ENCODE measurements at regions not wholly inside any gene's neighbourhood (a gene's known extent, or its start where the extent isn't known, plus 50 kb on each side); places are given as distances from the start of the nearest gene placed in this dataset.

DNA sequence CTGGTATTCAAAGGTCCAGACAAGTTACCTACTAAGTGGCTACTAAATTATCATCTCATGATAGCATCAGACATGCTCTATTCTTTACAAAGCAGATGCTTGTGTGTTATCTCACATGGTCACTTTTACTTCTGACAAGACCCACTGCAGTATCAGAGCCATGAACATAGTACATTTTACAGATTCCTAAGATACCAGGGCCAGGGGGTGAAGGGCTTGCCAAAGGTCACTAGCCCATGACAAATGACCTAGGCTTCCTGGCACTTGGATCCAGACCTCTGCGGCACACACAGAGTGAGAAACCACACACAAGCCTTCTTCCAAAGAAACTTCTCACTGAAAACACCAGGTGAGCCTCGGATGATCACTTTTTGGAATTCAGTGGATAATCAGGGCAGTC is 446.8 kb downstream of the EIPR1 start:
- H2BK5ac ChIP-seq (ENCODE audit: low read length): no peak overlapping the region
- H2BK120ac ChIP-seq (ENCODE audit: low read depth, low read length): no peak overlapping the region
- H3K23ac ChIP-seq (ENCODE audit: low read length): no peak overlapping the region
- H3K56ac ChIP-seq (ENCODE audit: low read length): no peak overlapping the region
- no peak overlapping the region for H2AK5ac ChIP-seq (ENCODE audit: low read length)
- H3K9ac ChIP-seq (ENCODE audit: low read length): no peak overlapping the region
- WGBS (ENCODE audit: extremely low coverage, insufficient coverage, low lambda C conversion rate): no CpG with 5 or more reads among the region's 2 CpGs
- H3K4ac ChIP-seq (ENCODE audit: low read depth, low read length): no peak overlapping the region
- H2BK15ac ChIP-seq (replicated peaks; ENCODE audit: low read depth): no peak overlapping the region
- H3K18ac ChIP-seq (ENCODE audit: low read length): no peak overlapping the region
- H3K36me3 ChIP-seq (ENCODE audit: control insufficient read depth, insufficient read depth, low read length): no peaks in the 10 kb centered on the region
- no peaks in the 10 kb centered on the region for H3K27me3 ChIP-seq (ENCODE audit: insufficient read depth, low read length, poor library complexity)
- H3K4me1 ChIP-seq (ENCODE audit: control insufficient read depth, low read depth, low read length): no peaks in the 10 kb centered on the region
- no peaks in the 10 kb centered on the region for H3K79me1 ChIP-seq (ENCODE audit: low read length)
- no peak overlapping the region for H4K8ac ChIP-seq (ENCODE audit: low read depth, low read length)
- no peak for DNase-seq
- H3K27ac ChIP-seq (ENCODE audit: low read depth, low read length): no peak overlapping the region
- H3K4me2 ChIP-seq (ENCODE audit: low read length): no peak overlapping the region
- no peaks in the 10 kb centered on the region for H3K79me2 ChIP-seq (ENCODE audit: control insufficient read depth, insufficient read depth, low read length)
- H4K5ac ChIP-seq (ENCODE audit: low read length): no peak overlapping the region
- no peak overlapping the region for H3K4me3 ChIP-seq (ENCODE audit: low read length)

DNA sequence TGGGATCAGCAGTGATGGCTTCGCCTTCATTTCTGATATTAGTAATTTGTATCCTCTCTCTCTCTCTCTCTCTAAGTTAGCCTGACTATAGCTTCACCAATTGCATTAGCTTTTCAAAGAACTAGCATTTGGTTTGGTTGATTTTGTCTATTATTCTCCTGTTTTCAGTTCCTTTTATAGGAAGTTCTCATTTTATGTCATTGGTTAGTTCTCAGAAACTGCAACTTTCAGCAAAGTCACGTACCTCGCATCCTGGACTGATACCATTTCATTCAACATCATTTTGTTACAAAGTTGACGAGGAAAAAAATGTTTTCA is 450.8 kb downstream of the EIPR1 start:
- no peak overlapping the region for H3K18ac ChIP-seq (ENCODE audit: low read length)
- no peaks in the 10 kb centered on the region for H3K27me3 ChIP-seq (ENCODE audit: insufficient read depth, low read length, poor library complexity)
- H2BK15ac ChIP-seq (replicated peaks; ENCODE audit: low read depth): no peak overlapping the region
- H3K9ac ChIP-seq (ENCODE audit: low read length): no peak overlapping the region
- no peak overlapping the region for H4K8ac ChIP-seq (ENCODE audit: low read depth, low read length)
- H4K5ac ChIP-seq (ENCODE audit: low read length): no peak overlapping the region
- H3K36me3 ChIP-seq (ENCODE audit: control insufficient read depth, insufficient read depth, low read length): no peaks in the 10 kb centered on the region
- no peak overlapping the region for H2AK5ac ChIP-seq (ENCODE audit: low read length)
- no peak for DNase-seq
- no peak overlapping the region for H3K4me2 ChIP-seq (ENCODE audit: low read length)
- H3K23ac ChIP-seq (ENCODE audit: low read length): no peak overlapping the region
- H3K4me3 ChIP-seq (ENCODE audit: low read length): no peak overlapping the region
- no peak overlapping the region for H2BK120ac ChIP-seq (ENCODE audit: low read depth, low read length)
- H3K56ac ChIP-seq (ENCODE audit: low read length): no peak overlapping the region
- no peak overlapping the region for H3K27ac ChIP-seq (ENCODE audit: low read depth, low read length)
- H3K79me2 ChIP-seq (ENCODE audit: control insufficient read depth, insufficient read depth, low read length): no peaks in the 10 kb centered on the region
- no peaks in the 10 kb centered on the region for H3K79me1 ChIP-seq (ENCODE audit: low read length)
- H2BK5ac ChIP-seq (ENCODE audit: low read length): no peak overlapping the region
- no CpG with 5 or more reads among the region's 4 CpGs for WGBS (ENCODE audit: extremely low coverage, insufficient coverage, low lambda C conversion rate)
- H3K4me1 ChIP-seq (ENCODE audit: control insufficient read depth, low read depth, low read length): no peaks in the 10 kb centered on the region
- H3K4ac ChIP-seq (ENCODE audit: low read depth, low read length): no peak overlapping the region

DNA sequence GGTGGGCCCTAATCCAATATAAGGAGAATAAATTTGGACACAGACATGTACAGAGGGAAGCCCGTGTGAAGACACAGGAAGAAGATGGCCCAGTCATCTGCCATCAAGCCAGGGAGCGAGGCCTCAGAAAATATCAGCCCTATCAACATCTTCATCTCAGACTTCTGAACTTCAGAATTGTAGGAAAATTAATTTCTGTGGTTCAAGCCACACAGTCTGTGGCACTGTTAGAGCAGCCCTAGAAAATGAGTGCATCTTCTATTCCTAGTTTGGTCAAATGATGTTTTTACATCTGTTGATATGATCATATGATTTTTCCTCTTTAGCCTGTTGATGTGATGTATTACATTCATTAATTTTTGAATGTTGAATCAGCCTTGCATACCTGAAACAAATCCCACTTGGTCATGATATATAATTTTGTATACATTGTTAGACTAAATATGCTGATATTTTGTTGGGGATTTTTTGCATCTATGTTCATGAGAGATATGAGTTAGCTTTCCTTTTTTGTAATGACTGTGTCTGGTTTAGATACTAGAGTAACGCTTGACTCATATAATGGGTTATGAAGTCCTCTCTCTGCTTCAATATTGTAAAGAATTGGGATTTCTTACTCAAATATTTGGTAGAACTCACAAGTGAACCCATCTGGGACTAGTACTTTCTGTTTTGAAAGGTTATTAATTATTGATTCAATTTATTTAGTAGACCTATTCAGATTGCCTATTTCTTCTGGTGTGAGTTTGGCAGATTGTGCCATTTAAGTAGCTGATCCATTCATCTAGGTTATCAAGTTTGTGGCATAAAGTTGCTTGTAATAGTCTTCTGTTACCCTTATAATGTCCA is 451.4 kb downstream of the EIPR1 start:
- Histone ChIP-seq H3K23ac (ENCODE audit: low read length) (no peak overlapping the region), H3K4me3 (ENCODE audit: low read length) (no peak overlapping the region), H3K79me1 (ENCODE audit: low read length) (no peaks in the 10 kb centered on the region), H4K8ac (ENCODE audit: low read depth, low read length) (no peak overlapping the region), H2BK120ac (ENCODE audit: low read depth, low read length) (no peak overlapping the region), H2BK15ac (replicated peaks; ENCODE audit: low read depth) (no peak overlapping the region), H3K4me1 (ENCODE audit: control insufficient read depth, low read depth, low read length) (no peaks in the 10 kb centered on the region), H3K56ac (ENCODE audit: low read length) (no peak overlapping the region), H3K27me3 (ENCODE audit: insufficient read depth, low read length, poor library complexity) (no peaks in the 10 kb centered on the region), H3K27ac (ENCODE audit: low read depth, low read length) (no peak overlapping the region), H3K18ac (ENCODE audit: low read length) (no peak overlapping the region), H2BK5ac (ENCODE audit: low read length) (no peak overlapping the region), H2AK5ac (ENCODE audit: low read length) (no peak overlapping the region), H3K36me3 (ENCODE audit: control insufficient read depth, insufficient read depth, low read length) (no peaks in the 10 kb centered on the region), H3K79me2 (ENCODE audit: control insufficient read depth, insufficient read depth, low read length) (no peaks in the 10 kb centered on the region), H3K9ac (ENCODE audit: low read length) (no peak overlapping the region), H4K5ac (ENCODE audit: low read length) (no peak overlapping the region), H3K4me2 (ENCODE audit: low read length) (no peak overlapping the region), H3K4ac (ENCODE audit: low read depth, low read length) (no peak overlapping the region)
- WGBS (ENCODE audit: extremely low coverage, insufficient coverage, low lambda C conversion rate): no CpG with 5 or more reads among the region's 3 CpGs
- DNase-seq: no peak

DNA sequence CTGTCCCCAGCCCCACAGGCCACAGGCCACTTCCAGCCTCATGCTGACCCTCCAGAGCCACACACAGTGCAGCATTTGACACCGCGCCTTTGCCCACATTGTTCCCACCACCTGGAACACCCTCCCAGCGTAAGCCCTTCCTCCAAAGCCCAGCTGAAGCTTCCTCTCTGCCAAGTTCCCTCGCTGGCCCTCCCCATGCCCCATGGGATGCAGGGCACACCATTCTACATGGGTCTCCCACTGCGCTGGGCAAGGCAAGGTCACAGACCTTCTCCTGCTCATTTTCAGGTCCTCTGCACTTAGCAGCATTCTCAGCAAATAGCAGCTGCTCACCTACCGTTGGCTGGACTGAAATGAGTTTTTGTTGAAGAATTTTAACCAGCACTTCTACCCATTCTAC is 455.5 kb downstream of the EIPR1 start:
- H3K27me3 ChIP-seq (ENCODE audit: insufficient read depth, low read length, poor library complexity): no peaks in the 10 kb centered on the region
- H3K4me1 ChIP-seq (ENCODE audit: control insufficient read depth, low read depth, low read length): no peaks in the 10 kb centered on the region
- no peaks in the 10 kb centered on the region for H3K36me3 ChIP-seq (ENCODE audit: control insufficient read depth, insufficient read depth, low read length)
- no peak overlapping the region for H2BK5ac ChIP-seq (ENCODE audit: low read length)
- H3K23ac ChIP-seq (ENCODE audit: low read length): no peak overlapping the region
- no peak overlapping the region for H3K27ac ChIP-seq (ENCODE audit: low read depth, low read length)
- no peak overlapping the region for H2AK5ac ChIP-seq (ENCODE audit: low read length)
- H3K18ac ChIP-seq (ENCODE audit: low read length): no peak overlapping the region
- no peaks in the 10 kb centered on the region for H3K79me1 ChIP-seq (ENCODE audit: low read length)
- H3K4ac ChIP-seq (ENCODE audit: low read depth, low read length): no peak overlapping the region
- no peak overlapping the region for H2BK120ac ChIP-seq (ENCODE audit: low read depth, low read length)
- no peak for DNase-seq
- no peaks in the 10 kb centered on the region for H3K79me2 ChIP-seq (ENCODE audit: control insufficient read depth, insufficient read depth, low read length)
- no peak overlapping the region for H3K9ac ChIP-seq (ENCODE audit: low read length)
- no peak overlapping the region for H3K56ac ChIP-seq (ENCODE audit: low read length)
- no peak overlapping the region for H4K8ac ChIP-seq (ENCODE audit: low read depth, low read length)
- no CpG with 5 or more reads among the region's 6 CpGs for WGBS (ENCODE audit: extremely low coverage, insufficient coverage, low lambda C conversion rate)
- H4K5ac ChIP-seq (ENCODE audit: low read length): no peak overlapping the region
- no peak overlapping the region for H3K4me3 ChIP-seq (ENCODE audit: low read length)
- no peak overlapping the region for H3K4me2 ChIP-seq (ENCODE audit: low read length)
- H2BK15ac ChIP-seq (replicated peaks; ENCODE audit: low read depth): no peak overlapping the region

DNA sequence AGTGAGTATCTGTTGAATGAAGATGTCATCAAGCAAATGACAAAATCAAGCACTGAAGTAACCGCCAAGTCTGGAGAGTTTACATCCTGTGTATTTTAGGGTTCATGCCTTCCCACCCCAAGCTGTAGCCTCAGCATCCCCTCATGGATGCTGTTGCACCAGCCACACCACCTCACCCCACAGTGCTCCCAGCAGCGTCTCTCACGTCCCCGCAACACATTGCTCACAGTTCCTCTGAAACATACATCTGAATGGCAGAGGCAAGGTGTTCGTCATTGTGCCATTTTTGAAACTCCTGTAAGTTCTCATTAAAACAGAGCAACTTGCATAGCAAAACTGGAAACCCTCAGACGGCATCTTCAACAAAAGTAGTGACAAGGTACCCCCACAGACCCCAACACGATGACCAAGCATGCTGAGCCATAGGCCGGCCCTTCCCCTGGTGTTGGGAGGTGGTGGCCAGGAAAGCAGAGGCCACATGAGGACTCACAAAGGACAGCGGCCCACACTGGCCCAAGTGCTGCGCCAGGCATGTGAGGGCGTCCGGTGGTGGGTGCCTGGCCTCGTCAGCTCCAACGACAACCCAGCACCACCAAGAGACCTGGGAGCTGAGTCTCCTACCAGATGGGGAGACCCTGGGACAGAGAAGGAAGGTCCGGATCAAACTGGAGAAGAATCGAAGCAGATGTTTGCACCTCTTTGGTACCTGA is 456.5 kb downstream of the EIPR1 start:
- Histone ChIP-seq H2AK5ac (ENCODE audit: low read length) (no peak overlapping the region), H3K27me3 (ENCODE audit: insufficient read depth, low read length, poor library complexity) (no peaks in the 10 kb centered on the region), H4K8ac (ENCODE audit: low read depth, low read length) (no peak overlapping the region), H3K79me2 (ENCODE audit: control insufficient read depth, insufficient read depth, low read length) (no peaks in the 10 kb centered on the region), H3K4me2 (ENCODE audit: low read length) (no peak overlapping the region), H3K56ac (ENCODE audit: low read length) (no peak overlapping the region), H3K4me1 (ENCODE audit: control insufficient read depth, low read depth, low read length) (no peaks in the 10 kb centered on the region), H3K4me3 (ENCODE audit: low read length) (no peak overlapping the region), H2BK120ac (ENCODE audit: low read depth, low read length) (no peak overlapping the region), H3K4ac (ENCODE audit: low read depth, low read length) (no peak overlapping the region), H3K23ac (ENCODE audit: low read length) (no peak overlapping the region), H3K36me3 (ENCODE audit: control insufficient read depth, insufficient read depth, low read length) (no peaks in the 10 kb centered on the region), H3K79me1 (ENCODE audit: low read length) (no peaks in the 10 kb centered on the region), H3K18ac (ENCODE audit: low read length) (no peak overlapping the region), H3K9ac (ENCODE audit: low read length) (no peak overlapping the region), H2BK5ac (ENCODE audit: low read length) (no peak overlapping the region), H3K27ac (ENCODE audit: low read depth, low read length) (no peak overlapping the region), H2BK15ac (replicated peaks; ENCODE audit: low read depth) (no peak overlapping the region), H4K5ac (ENCODE audit: low read length) (no peak overlapping the region)
- DNase-seq: no peak
- no CpG with 5 or more reads among the region's 16 CpGs for WGBS (ENCODE audit: extremely low coverage, insufficient coverage, low lambda C conversion rate)

All from mesendoderm (in vitro differentiated cells).